ENCODE measurements at regions not wholly inside any gene's neighbourhood (a gene's known extent, or its start where the extent isn't known, plus 50 kb on each side); places are given as distances from the start of the nearest gene placed in this dataset.

- no peak for TF ChIP-seq POLR2A (IDR thresholded peaks at IDR 0.05; ENCODE audit: low read depth, low read length)
- no peak for TF ChIP-seq POLR2AphosphoS5 (IDR thresholded peaks at IDR 0.05; ENCODE audit: low read depth, low read length)
- TF ChIP-seq SPI1 (IDR thresholded peaks at IDR 0.05; ENCODE audit: low read depth, low read length) = no peak
- TF ChIP-seq POU2F2 (IDR thresholded peaks at IDR 0.05; ENCODE audit: low read depth, low read length) = no peak
- no peak for TF ChIP-seq TAF1 (IDR thresholded peaks at IDR 0.05; ENCODE audit: low read depth, low read length)
These were observed 530.8 kb downstream of the SHQ1 start for GRCh38 chr3:72317491-72317890.

Data from GM12891 (cell line).